Caki2 (cell line): ENCODE measurements at regions not wholly inside any gene's neighbourhood (a gene's known extent, or its start where the extent isn't known, plus 50 kb on each side); places are given as distances from the start of the nearest gene placed in this dataset.

Source experiments
- DNase-seq: peaks from one replicate; pipeline ENCODE4 v3.0.0-alpha.2; 2015; ENCODE audit warnings: low read depth
- in situ Hi-C: cut with HindIII; loops from 2 replicates; pipeline ENCODE4 v1.10.0; 2016; ENCODE audit warnings: low sequenced_read_pairs, low pct_unique_long_range_greater_than_20kb, mixed read lengths

DNA sequence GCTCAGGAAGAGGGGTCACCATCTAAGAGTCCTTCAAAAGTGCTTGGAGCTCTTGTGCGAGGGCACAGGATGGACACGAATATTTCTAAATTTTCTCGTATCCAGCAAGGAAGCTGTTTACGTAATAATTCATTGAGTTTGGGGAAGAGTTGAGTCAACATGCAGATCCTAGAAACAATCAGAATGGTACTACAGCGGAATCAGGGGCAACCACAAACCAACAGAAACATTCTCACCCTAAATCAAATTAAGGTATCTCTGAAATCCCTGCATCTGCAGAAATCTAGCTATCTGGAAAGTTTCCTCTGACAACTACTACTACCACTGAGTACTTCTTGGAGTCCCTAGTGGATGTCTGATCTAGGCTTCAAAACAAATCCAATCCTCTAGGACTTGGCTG lies 352.4 kb downstream of the LTN1 start:
- DNase-seq: no peak
- in situ Hi-C loops: no loop called here

DNA sequence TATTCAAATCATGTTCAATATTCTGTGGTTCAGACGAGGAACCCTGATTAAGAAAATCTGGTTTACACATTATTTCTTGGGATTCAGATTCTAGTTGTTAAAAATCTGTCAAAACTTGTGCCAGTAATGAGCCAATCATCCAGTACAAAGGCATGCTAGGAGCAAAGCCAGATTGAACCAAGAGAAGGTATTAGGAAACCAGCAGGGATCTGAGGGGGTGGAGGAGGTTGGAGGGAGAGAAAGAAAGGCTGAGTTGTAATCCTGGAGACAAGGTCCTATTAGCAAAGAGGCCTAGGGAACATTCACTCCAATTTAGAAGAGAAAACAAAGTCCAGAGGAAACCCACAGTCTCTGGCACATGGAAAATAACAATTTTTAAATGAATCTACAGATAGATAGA lies 352.9 kb downstream of the LTN1 start:
- in situ Hi-C loops: no loop called here

DNA sequence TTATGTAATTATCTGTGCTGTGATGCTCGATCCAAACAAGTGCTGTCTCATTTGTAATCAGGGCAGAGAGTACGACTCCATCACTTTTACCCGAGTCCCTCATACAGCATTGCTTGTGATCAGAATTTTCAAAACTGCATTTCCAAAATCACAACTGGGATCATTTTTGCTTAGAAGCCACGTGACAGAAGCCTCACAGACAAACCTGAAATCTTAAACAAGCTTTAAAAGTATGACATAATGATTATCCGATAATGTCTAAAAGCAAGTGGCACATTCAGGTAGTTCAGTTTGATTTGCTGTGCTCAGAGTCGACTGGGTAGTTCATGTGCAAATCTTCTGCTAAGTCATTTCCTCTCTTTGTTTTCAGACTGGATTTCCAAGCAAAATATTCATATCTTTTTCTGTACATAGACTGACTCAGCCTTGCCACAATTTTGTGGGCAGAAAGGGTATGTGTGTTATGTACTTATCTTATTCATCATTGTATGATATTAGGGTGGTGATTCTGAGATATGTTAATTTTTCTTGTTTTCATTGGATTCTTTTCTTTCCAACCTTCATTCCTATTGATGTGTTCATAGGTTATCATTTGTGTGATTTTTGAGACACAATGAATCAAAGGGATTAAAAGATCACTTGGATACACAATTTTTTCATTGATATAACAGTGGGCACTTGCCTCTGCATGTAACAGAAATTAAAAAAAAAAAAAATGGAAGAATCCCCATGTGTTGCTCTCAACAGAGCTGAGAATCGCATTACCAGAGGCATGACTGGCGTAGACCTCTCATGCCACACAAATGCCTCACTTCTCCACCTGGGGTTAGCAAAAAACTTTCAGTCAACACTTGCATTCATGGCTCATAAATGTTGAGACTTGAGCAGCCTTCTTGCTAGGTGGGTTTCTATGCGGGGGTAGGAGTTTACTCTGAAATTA lies 355.7 kb downstream of the LTN1 start:
- in situ Hi-C loops: no loop called here
- peak; percentile 15 for DNase-seq

More for the DNA sequence above, 352.9 kb downstream of the LTN1 start:
- no peak for DNase-seq

DNA sequence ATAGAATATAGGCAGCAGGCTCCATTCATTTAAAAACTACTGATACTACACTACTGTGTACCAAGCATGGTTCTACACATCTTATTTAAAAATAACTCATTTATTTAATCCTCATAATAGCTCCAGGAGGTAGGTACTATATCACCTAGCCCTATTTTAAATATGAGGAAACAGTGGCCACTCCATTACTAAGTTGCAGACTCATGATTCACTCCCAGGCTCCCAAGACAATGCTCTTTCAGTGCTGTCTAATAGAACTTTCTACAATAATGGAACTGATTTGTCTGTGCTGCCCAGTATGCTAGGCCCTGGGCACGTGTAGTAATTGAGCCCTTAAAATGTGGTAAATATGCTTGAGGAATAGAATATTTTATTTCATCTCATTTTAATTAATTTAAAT lies 357.1 kb downstream of the LTN1 start:
- in situ Hi-C loops: no loop called here
- no peak for DNase-seq

DNA sequence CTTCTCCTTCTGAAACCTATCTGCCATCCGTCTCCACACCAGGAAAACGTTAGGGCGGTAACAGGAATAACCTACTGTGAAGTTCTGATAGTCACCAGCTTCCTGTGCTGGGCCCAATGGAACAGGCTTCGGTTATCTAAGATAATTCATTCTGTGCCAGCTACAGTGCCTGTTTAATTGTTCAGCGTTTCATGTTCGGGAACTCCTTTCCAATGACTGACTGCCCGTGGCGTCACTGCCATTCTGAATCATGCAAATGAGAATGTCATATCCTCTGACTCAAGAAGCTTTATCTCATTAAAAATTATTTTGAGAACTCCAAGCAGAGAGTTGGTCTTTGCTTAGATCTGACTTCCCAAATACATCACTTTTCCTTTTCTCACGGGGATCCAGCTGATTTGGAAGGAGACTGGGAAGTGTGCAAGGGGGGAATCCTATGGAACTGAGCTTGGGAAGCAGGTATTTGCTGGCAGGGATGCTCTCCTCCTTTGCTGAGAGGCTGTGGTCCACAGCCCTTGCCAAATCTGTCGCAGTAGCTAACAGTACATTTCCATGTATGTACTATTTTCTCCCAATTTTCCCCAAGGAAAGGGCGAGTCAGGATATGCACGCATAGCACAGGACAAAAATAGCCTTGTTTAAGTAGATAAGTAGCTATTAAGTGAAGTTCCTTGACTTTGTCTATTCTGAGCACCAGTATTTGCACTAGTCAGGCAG lies 358.7 kb downstream of the LTN1 start:
- no peak for DNase-seq
- in situ Hi-C loops: no loop called here

DNA sequence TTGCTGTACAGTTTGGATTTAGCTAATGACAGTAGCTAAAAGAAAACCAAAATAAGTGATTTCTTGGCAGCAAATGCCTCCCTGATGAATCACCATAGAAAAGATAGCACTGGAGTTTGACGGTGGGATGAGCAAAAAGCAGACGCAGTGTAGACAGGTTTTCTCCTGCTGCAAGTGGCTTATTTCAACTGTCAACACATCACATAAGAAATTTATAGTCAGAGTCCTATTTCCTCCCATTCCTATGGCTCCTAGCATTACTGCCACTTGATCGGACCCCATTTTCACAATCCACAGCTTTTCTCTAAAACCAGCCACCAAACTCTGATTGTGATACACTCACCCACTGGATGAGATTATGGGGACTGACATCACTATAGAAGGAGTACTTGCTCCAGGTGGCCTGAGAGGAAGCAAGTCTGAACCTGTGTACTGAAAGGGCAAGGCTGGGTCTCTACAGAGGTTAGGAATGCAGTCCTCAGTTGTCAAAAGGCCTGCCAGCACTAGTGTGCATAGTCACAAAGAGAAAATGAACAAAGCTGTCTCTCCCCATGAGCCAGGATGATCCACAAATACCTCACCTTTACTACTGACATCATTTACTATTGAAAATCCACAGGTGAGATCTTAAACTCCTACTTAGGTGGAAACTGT lies 359.8 kb downstream of the LTN1 start:
- DNase-seq: no peak
- in situ Hi-C loops: no loop called here

DNA sequence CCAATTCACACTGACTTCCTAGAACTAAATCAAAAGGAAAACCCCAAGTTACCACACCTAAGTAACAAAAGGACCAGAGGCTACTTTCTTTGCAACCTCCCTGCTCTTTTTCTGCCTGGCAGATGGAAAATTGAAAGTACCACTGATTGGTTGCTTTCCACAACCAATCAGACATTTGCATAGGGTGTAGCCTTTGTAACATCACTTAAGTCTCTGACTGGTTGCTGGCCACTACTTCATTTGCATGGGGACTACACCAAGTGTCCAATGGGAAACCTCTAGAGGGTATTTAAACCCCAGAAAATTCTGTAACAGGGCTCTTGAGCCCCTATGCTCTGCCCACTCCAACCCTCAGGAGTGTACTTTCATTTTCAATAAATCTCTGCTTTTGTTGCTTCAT lies 365.0 kb downstream of the LTN1 start:
- in situ Hi-C loops: no loop called here
- DNase-seq: peak; percentile 49

DNA sequence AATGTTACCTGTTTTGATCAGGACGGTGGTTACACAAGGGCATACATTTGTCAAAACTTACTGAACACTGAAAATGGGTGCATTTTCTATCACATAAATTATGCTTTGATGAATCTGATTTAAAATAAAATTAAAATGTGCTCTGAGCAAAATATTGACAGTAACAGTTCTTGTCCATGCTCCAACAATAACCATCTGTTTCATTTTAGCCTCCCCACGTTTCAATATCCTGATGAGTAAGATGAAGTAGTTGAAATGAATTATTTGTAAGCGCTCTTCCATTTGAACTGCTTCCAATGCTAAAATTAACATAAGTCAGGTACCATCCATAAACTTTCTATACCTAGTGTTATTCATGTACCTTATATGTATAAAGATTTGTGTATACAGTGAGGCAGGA lies 365.4 kb downstream of the LTN1 start:
- no peak for DNase-seq

DNA sequence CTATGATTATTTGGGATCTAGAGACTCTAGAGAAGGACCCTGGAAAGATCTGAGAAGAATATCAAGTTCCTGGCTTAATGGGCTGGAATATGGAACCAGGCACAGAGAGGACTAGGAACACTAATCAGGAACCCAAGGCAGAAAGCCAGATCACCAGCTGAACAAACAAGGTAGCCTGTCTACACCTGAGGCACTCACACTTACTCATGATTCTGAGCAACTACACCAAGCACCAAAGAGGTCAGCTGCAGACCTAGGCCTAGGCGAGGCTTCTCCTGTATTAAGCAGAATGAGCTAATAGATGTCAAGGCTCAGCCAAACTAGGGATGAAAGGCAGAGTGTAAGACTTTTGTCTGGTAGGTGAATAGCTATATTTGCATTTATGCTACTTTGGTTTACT lies 368.1 kb downstream of the LTN1 start:
- no peak for DNase-seq
- in situ Hi-C loops: no loop called here

More for the DNA sequence above, 365.4 kb downstream of the LTN1 start:
- in situ Hi-C loops: no loop called here

DNA sequence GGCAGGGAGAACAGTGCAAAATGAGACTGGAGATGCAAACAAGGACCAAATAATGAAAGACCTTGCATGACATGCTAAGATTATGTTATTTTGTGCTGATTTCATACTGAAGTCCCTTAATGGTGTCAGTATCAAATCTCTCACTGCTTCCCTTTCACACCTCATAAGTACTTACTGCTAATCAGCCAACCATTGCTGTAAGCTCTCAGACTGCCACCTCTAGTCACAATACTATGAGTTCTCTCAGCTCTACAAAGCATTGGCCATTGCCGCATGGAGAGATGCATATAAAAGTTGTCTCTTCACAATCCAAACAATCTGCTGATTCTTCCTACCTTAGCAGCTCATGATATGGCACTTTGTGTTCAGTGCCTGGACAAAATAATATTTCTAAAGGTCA lies 375.4 kb downstream of the LTN1 start:
- in situ Hi-C loops: no loop called here
- no peak for DNase-seq

DNA sequence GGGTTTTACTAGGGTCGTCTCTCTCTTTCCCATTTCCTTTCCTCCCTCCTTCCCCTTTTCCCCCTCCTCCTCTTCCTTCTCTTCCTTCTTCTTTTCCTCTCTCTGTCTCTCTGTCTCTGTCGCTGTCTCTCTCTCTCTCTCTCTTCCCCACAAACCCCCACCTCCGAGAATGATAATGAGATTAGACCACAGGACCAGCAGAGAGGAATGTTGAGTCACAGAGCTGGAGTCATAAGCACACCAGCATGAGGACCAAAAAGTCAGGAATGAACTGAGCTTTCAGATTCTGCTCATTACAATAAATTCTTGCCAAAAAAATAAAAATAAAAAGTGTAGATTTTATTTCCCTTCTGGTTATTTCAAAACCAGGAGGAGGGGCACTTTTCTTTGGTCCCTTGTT lies 377.4 kb downstream of the LTN1 start:
- DNase-seq: no peak
- in situ Hi-C loops: no loop called here

DNA sequence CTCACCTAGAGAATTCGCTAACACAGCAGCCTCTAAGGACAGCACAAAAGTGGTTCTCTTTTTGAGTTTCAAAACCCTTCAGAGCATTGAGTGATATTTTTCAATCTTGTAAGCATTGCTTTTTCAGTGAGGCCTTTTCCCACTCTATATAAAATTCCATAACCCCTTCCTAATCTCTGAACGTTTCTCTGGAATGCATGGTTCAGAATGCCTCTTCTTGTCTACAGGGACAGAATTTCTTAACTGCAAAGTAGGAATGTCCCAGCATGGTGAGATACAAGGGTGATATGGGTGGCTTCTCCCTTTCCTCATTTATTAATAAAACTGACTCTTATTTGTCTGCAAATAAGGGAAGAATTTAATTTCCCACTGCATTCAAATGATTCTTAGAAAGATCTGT lies 377.9 kb downstream of the LTN1 start:
- DNase-seq: no peak
- in situ Hi-C loops: no loop called here

DNA sequence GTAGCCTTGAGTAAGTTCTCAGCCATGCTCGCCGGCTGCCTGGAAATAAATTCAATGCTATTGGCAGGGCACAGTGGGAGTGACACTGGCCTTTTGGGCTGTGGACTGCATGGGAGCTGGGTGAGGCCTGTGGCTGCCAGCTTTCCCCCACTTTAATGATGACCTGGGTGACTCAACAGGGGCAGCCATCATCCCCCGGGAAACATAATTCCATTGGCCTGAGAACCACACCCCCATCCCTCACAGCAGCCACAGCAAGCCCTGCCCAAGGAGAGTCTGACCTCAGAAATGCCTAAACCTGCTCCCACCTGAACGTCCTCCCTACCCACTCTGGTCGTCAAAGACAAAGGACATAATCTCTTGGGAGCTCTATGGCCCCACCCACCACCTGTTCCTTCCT lies 384.0 kb downstream of the LTN1 start:
- in situ Hi-C loops: no loop called here
- no peak for DNase-seq

DNA sequence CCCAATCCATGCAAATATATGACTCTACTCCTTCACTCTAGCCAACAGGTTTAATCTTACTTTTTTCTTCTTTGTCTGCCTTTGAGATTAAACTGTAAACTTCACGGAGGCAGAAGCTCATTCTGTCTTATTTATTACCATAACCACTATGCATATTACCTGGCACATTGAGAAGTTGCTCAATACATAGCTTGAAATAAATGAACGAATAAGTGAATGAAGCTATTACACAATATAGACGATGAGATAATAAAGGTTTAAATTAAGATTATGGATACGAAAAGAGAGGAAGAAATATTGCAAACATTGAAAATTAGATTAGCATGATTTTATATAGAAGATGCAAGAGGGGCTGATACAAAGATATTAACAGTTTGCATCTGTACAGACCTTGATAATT lies 385.1 kb downstream of the LTN1 start:
- in situ Hi-C loops: no loop called here
- DNase-seq: no peak

DNA sequence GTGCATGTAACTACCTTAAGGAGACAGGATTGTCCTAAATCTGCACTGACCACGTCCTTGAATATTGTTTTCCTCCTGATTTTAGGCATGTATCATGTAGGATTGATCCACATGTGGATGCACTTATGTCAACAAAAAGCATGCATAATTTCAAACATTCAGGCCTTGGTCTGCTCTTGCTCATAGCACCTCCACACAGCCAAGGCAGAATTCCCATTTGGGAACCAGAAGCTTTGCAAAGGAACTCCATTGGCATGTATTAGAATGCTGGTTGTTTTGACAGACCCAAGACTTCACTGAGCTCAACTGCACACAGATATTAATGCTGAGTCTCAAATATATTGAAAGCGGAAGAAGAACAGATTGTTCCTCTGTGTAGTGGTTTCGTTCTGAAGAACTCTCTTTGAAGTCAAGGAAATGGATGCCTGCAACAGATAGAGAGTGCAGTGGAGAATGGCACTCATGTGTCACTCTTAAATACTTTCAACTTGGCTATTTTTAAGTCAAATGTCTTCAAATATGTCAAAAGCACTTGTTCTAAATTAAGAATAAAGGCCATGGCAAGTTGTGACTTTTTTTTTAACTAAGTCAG lies 387.6 kb downstream of the LTN1 start:
- in situ Hi-C loops: no loop called here

DNA sequence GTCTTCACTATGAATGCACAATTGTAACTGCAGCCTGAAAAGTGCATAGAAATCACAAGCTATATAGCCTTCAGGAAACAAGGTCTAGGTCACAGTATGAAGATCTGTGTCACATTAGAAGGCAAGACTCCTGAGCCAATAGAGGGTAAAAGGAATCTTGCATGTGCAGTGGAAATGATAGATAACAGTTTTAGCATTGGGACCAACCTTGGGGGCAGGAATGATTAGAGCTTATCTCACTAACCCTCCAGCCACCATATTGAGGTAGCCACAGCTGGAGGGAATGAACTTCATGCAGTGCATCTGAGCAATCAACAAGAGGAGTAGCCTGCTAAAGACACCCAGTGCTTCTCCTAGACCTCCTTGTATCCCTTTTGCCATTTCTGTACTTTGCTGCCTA lies 390.1 kb downstream of the LTN1 start:
- in situ Hi-C loops: no loop called here
- DNase-seq: no peak

More for the DNA sequence above, 387.6 kb downstream of the LTN1 start:
- no peak for DNase-seq

DNA sequence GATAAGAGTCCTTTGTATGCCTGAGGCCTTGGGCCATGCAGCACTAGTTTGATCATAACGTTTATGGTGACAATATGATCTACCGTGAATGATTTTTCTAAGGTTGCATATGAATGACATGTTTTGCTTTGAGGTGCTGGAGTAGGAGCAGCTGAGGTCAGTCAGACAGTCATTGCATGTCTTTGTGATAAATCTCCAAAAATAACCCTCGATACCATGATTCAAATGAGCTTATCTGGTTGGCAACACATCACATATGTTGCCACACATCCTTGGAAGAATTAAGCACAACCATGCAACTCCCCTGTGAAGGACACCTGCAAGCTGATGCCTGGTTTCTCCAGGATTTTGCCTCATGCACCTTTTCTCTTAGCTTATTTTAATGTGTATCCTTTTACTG lies 394.5 kb downstream of the LTN1 start:
- in situ Hi-C loops: no loop called here
- DNase-seq: no peak

DNA sequence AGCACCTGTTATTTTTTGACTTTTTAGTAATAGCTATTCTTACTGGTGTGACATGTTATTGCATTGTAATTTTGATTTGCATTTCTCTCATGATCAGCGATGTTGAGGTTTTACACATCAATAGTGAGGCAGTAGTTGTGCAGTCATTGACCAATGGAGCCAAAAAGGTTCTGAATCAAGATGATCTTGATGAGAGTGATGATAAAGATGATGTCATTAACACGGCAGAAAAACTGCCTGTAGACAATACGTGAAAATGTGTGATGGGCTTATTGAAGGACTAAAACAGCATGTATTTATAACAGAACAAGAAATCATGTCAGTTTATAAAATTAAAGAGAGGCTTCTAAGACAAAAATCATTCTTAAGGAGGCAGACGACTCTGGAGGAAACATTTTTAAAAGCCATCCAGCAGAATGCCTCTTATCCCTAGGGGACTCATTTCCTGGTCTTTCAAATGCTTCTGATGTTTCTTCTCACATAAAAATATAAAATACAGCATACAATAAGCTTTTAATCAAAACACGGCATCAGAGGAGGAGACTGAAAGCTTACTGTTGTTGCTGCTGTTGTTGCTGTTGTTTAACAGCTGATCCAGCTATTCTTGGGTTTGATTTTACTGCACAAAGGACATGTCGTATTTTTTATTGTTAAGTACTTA lies 400.3 kb downstream of the LTN1 start:
- in situ Hi-C loops: no loop called here
- no peak for DNase-seq
